GM18861 (cell line): ENCODE measurements at regions not wholly inside any gene's neighbourhood (a gene's known extent, or its start where the extent isn't known, plus 50 kb on each side); places are given as distances from the start of the nearest gene placed in this dataset.
A peak's percentile ranks its signal among the peaks of the same experiment; 100 is the strongest.
"Not testable (repeated sequence)": the region's sequence is repeated elsewhere in the genome, so short reads cannot be mapped to it uniquely, and the experiment has no call there.

Source experiments
- ATAC-seq: cut with Tn5 transposase; IDR thresholded peaks from one replicate; pipeline ENCODE4 v1.9.1; 2021; ENCODE audit not compliant: unreplicated experiment

GRCh38 chr15:20785151-20785936, 80.8 kb downstream of the POTEB2 start:
- not testable (repeated sequence) for ATAC-seq

GRCh38 chr15:20783598-20784184, 82.4 kb downstream of the POTEB2 start:
- ATAC-seq, result not testable (repeated sequence)

GRCh38 chr15:20775412-20775811, 90.7 kb downstream of the POTEB2 start:
- not testable (repeated sequence) for ATAC-seq

GRCh38 chr15:20767943-20768342, 98.2 kb downstream of the POTEB2 start:
- peak; percentile 66 for ATAC-seq

GRCh38 chr15:20762422-20762821, 103.7 kb downstream of the POTEB2 start:
- not testable (repeated sequence) for ATAC-seq

GRCh38 chr15:20756440-20756839, 109.7 kb downstream of the POTEB2 start:
- ATAC-seq, result not testable (repeated sequence)

GRCh38 chr15:20755665-20756398, 110.3 kb downstream of the POTEB2 start:
- ATAC-seq, result not testable (repeated sequence)

- ATAC-seq, result not testable (repeated sequence)
Observed at GRCh38 chr15:20733493-20733892, 132.6 kb downstream of the POTEB2 start.
